GM23338 (cell line): ENCODE measurements at regions not wholly inside any gene's neighbourhood (a gene's known extent, or its start where the extent isn't known, plus 50 kb on each side); places are given as distances from the start of the nearest gene placed in this dataset.

ENCODE experiments used
- ATAC-seq: fragments of 200-7000 bp; cut with Tn5 transposase; 3 replicates; pipeline ENCODE4 v1.9.1; 2020
- DNase-seq: peaks from one replicate; pipeline ENCODE4 v3.0.0-alpha.2; 2015; ENCODE audit warnings: low spot score
- H2AFZ ChIP-seq: fragments of 200-600 bp; sonication (generic); 2 replicates; pipeline ENCODE4 v1.8.0; 2016; ENCODE audit warnings: antibody characterized with exemption, mild to moderate bottlenecking, moderate library complexity
- H3F3A ChIP-seq: fragments of 200-600 bp; sonication (generic); replicated peaks from 2 replicates; pipeline ENCODE4 v1.8.0; 2017; ENCODE audit warnings: antibody characterized with exemption, mixed run types, low read depth
- H3K27ac ChIP-seq: fragments of 200-600 bp; sonication (generic); 2 replicates; pipeline ENCODE4 v1.6.1; 2016; ENCODE audit warnings: low read depth
- H3K27me3 ChIP-seq: fragments of 200-600 bp; sonication (generic); 2 replicates; pipeline ENCODE4 v1.8.0; 2016; ENCODE audit warnings: mild to moderate bottlenecking, mixed run types, moderate library complexity; ENCODE audit not compliant: insufficient read depth
- H3K36me3 ChIP-seq: fragments of 200-600 bp; sonication (generic); 2 replicates; pipeline ENCODE4 v1.8.0; 2016; ENCODE audit warnings: mild to moderate bottlenecking; ENCODE audit not compliant: insufficient read depth
- H3K4me1 ChIP-seq: fragments of 200-600 bp; sonication (generic); 2 replicates; pipeline ENCODE4 v1.8.0; 2016; ENCODE audit warnings: mild to moderate bottlenecking, moderate library complexity; ENCODE audit not compliant: insufficient read depth
- H3K4me2 ChIP-seq: fragments of 200-600 bp; sonication (generic); 2 replicates; pipeline ENCODE4 v1.7.1; 2017; ENCODE audit warnings: mixed run types
- H3K4me3 ChIP-seq: fragments of 200-600 bp; sonication (generic); 2 replicates; pipeline ENCODE4 v1.6.1; 2016; ENCODE audit warnings: mixed run types
- H3K79me2 ChIP-seq: fragments of 200-600 bp; sonication (generic); replicated peaks from 2 replicates; pipeline ENCODE4 v1.8.0; 2017; ENCODE audit warnings: mild to moderate bottlenecking; ENCODE audit not compliant: insufficient read depth
- H3K9me2 ChIP-seq: fragments of 200-600 bp; sonication (generic); 2 replicates; pipeline ENCODE4 v1.8.0; 2017; ENCODE audit not compliant: insufficient read depth
- H4K20me1 ChIP-seq: fragments of 200-600 bp; sonication (generic); replicated peaks from 2 replicates; pipeline ENCODE4 v1.8.0; 2017; ENCODE audit warnings: mild to moderate bottlenecking; ENCODE audit not compliant: insufficient read depth
- H3K27ac Mint-ChIP-seq: 2 replicates; pipeline ENCODE4 v1.8.0; 2020; ENCODE audit warnings: inconsistent platforms, mild to moderate bottlenecking, moderate library complexity, mixed read lengths
- H3K27me3 Mint-ChIP-seq: 3 replicates; pipeline ENCODE4 v1.8.0; 2022; ENCODE audit warnings: low read depth, mild to moderate bottlenecking, moderate library complexity, mixed read lengths, inconsistent platforms; ENCODE audit not compliant: insufficient read depth, poor library complexity
- H3K36me3 Mint-ChIP-seq: 3 replicates; pipeline ENCODE4 v1.8.0; 2021; ENCODE audit warnings: low read depth, mild to moderate bottlenecking, inconsistent platforms, moderate library complexity, mixed read lengths
- H3K4me1 Mint-ChIP-seq: 3 replicates; pipeline ENCODE4 v1.8.0; 2020; ENCODE audit warnings: mild to moderate bottlenecking, inconsistent platforms, mixed read lengths
- H3K4me3 Mint-ChIP-seq: 3 replicates; pipeline ENCODE4 v1.8.0; 2021; ENCODE audit warnings: moderate library complexity, mild to moderate bottlenecking, inconsistent platforms, mixed read lengths
- H3K9me3 Mint-ChIP-seq: 3 replicates; pipeline ENCODE4 v1.8.0; 2020; ENCODE audit warnings: moderate library complexity, mild to moderate bottlenecking, inconsistent platforms, mixed read lengths
- CREB1 ChIP-seq: fragments of 250-450 bp; sonication (Bioruptor Pico); IDR thresholded peaks from 2 replicates; pipeline ENCODE4 v1.5.0; 2020; ENCODE audit warnings: low read depth, mild to moderate bottlenecking, moderate library complexity
- CTCF ChIP-seq, 2 experiments: fragments of 200-600 bp in 1 of 2; sonication (generic) in 1 of 2; conservative IDR thresholded peaks; 2 replicates each; pipeline versions ENCODE4 v1.5.1 to v1.6.1; 2016 to 2017; ENCODE audit warnings: antibody characterized with exemption in 2 of 2, low read depth in 2 of 2, mild to moderate bottlenecking in 2 of 2, moderate library complexity in 1 of 2
- ETS1 ChIP-seq: IDR thresholded peaks from 2 replicates; pipeline ENCODE4 v1.6.1; 2016; ENCODE audit warnings: antibody characterized with exemption
- EZH2 ChIP-seq: fragments of 200-600 bp; sonication (generic); IDR thresholded peaks from one replicate; pipeline ENCODE4 v1.8.0; 2017; ENCODE audit warnings: antibody characterized with exemption, mild to moderate bottlenecking, low read depth; ENCODE audit not compliant: unreplicated experiment
- EZH2phosphoT487 ChIP-seq: fragments of 200-600 bp; sonication (generic); IDR thresholded peaks from one replicate; pipeline ENCODE4 v1.8.1; 2018; ENCODE audit warnings: antibody characterized with exemption; ENCODE audit not compliant: unreplicated experiment
- JUNB ChIP-seq: IDR thresholded peaks from one replicate; pipeline ENCODE4 v1.6.1; 2016; ENCODE audit warnings: antibody characterized with exemption; ENCODE audit not compliant: unreplicated experiment
- NANOG ChIP-seq: IDR thresholded peaks from 2 replicates; pipeline ENCODE4 v1.6.1; 2016; ENCODE audit warnings: antibody characterized with exemption, borderline replicate concordance
- STAT1 ChIP-seq: IDR thresholded peaks from one replicate; pipeline ENCODE4 v1.6.1; 2016; ENCODE audit warnings: antibody characterized with exemption; ENCODE audit not compliant: unreplicated experiment
- ZNF331 ChIP-seq: fragments of 250-450 bp; sonication (Bioruptor Pico); IDR thresholded peaks from 2 replicates; pipeline ENCODE4 v1.5.0; 2020; ENCODE audit warnings: low read depth, mild to moderate bottlenecking, moderate library complexity
- ZNF462 ChIP-seq: fragments of 250-450 bp; sonication (Bioruptor Pico); IDR thresholded peaks from 2 replicates; pipeline ENCODE4 v1.5.0; 2020; ENCODE audit warnings: mild to moderate bottlenecking, moderate library complexity

GRCh38 chr4:123600987-123601904, 204.7 kb downstream of the SPRY1 start:
- Mint-ChIP-seq H3K9me3 (no peaks in the 10 kb centered on the region; the same call in 2 of the 3 replicates), H3K36me3 (no peaks in the 10 kb centered on the region), H3K27me3 (peaks cover 7% of the 10 kb centered on the region), H3K4me3 (no peak overlapping the region), H3K4me1 (peaks cover 33% of the 10 kb centered on the region), H3K27ac (peak overlapping the region; percentile 50; the same call in 1 of the 2 replicates)
- no peaks in the 10 kb centered on the region for H4K20me1 ChIP-seq
- H3K27me3 ChIP-seq, result no peaks in the 10 kb centered on the region
- no peaks in the 10 kb centered on the region for H3K79me2 ChIP-seq
- ATAC-seq (no peak), DNase-seq (no peak)
- H3F3A ChIP-seq, result no peaks in the 10 kb centered on the region
- H3K4me3 ChIP-seq, result no peak overlapping the region
- TF ChIP-seq CREB1 (CRISPR knock-in tag), result no peak
- TF ChIP-seq ETS1, result no peak
- no peak for TF ChIP-seq ZNF331 (CRISPR knock-in tag)
- no peak for TF ChIP-seq STAT1
- H2AFZ ChIP-seq, result 0 out of 2 replicates have a peak overlapping the region, but pooled peaks have one; percentile 2
- no peaks in the 10 kb centered on the region for H3K36me3 ChIP-seq
- H3K9me2 ChIP-seq, result no peaks in the 10 kb centered on the region; the same call in 1 of the 2 replicates
- H3K4me1 ChIP-seq, result peaks cover 14% of the 10 kb centered on the region
- H3K4me2 ChIP-seq, result no peak overlapping the region; the same call in 1 of the 2 replicates
- peak overlapping the region; percentile 46; the same call in 1 of the 2 replicates for H3K27ac ChIP-seq

GRCh38 chr4:123602007-123602406, 205.4 kb downstream of the SPRY1 start:
- Histone ChIP-seq H3K4me1 (peaks cover 14% of the 10 kb centered on the region), H3K79me2 (no peaks in the 10 kb centered on the region), H3K4me2 (no peak overlapping the region), H3K4me3 (no peak overlapping the region), H3K36me3 (no peaks in the 10 kb centered on the region), H3K9me2 (peaks cover 8% of the 10 kb centered on the region), H2AFZ (no peak overlapping the region), H3K27ac (no peak overlapping the region), H3F3A (no peaks in the 10 kb centered on the region), H3K27me3 (no peaks in the 10 kb centered on the region), H4K20me1 (no peaks in the 10 kb centered on the region)
- no peaks in the 10 kb centered on the region for H3K36me3 Mint-ChIP-seq
- no peak for ATAC-seq
- H3K27ac Mint-ChIP-seq, result no peak overlapping the region
- peaks cover 7% of the 10 kb centered on the region for H3K27me3 Mint-ChIP-seq
- peaks cover 33% of the 10 kb centered on the region for H3K4me1 Mint-ChIP-seq
- H3K9me3 Mint-ChIP-seq, result no peaks in the 10 kb centered on the region; the same call in 2 of the 3 replicates
- DNase-seq, result no peak
- no peak overlapping the region for H3K4me3 Mint-ChIP-seq
- TF ChIP-seq CTCF (conservative IDR thresholded peaks at IDR 0.05; ENCODE audit: low read depth in 2 of 2) (no peak), ZNF462 (CRISPR knock-in tag) (no peak), STAT1 (no peak), EZH2phosphoT487 (no peak), NANOG (no peak), EZH2 (no peak), JUNB (no peak), ETS1 (no peak)
